ENCODE measurements at regions not wholly inside any gene's neighbourhood (a gene's known extent, or its start where the extent isn't known, plus 50 kb on each side); places are given as distances from the start of the nearest gene placed in this dataset.

- no peak for TF ChIP-seq ZNF214 (tag by site-specific recombination; IDR thresholded peaks at IDR 0.05; ENCODE audit: borderline replicate concordance)
- no peak for TF ChIP-seq ZNF404 (tag by site-specific recombination; IDR thresholded peaks at IDR 0.05)
- TF ChIP-seq BCL6B (tag by site-specific recombination; IDR thresholded peaks at IDR 0.05): no peak
- TF ChIP-seq MEIS1 (CRISPR knock-in tag; IDR thresholded peaks at IDR 0.05; ENCODE audit: borderline replicate concordance): no peak
These were observed 707.7 kb upstream of the NOVA1 start for GRCh38 chr14:27305441-27305945.

Data from HEK293 (cell line).